Upper lobe of left lung (tissue), 6 donors: ENCODE measurements at regions not wholly inside any gene's neighbourhood (a gene's known extent, or its start where the extent isn't known, plus 50 kb on each side); places are given as distances from the start of the nearest gene placed in this dataset.
"Not testable (repeated sequence)": the region's sequence is repeated elsewhere in the genome, so short reads cannot be mapped to it uniquely, and the experiment has no call there.

Experiments used
- ATAC-seq, 2 donors: fragments of 200-7000 bp; cut with Tn5 transposase; one replicate each; pipeline ENCODE4 v1.9.1; 2022; ENCODE audit warnings: mild to moderate bottlenecking in 2 of 2, moderate library complexity in 2 of 2; ENCODE audit not compliant: low FRiP score in 2 of 2
- DNase-seq, 2 donors: peaks; one replicate each; pipeline ENCODE4 v3.0.0-alpha.2; 2019 to 2020
- H3K27ac ChIP-seq, 4 donors: fragments of 200-600 bp; sonication (generic); one replicate each; pipeline ENCODE4 v1.5.1; 2016 to 2019
- H3K27me3 ChIP-seq, 4 donors: fragments of 200-600 bp; sonication (generic); one replicate each; pipeline ENCODE4 v1.5.1; 2017 to 2019
- H3K36me3 ChIP-seq, 4 donors: fragments of 200-600 bp; sonication (generic); one replicate each; pipeline ENCODE4 v1.5.1; 2016 to 2019
- H3K4me1 ChIP-seq, 4 donors: fragments of 200-600 bp; sonication (generic); one replicate each; pipeline ENCODE4 v1.5.1; 2018 to 2019
- H3K4me3 ChIP-seq, 4 donors: fragments of 200-600 bp; sonication (generic); one replicate each; pipeline ENCODE4 v1.5.1; 2017 to 2019; ENCODE audit warnings: mild to moderate bottlenecking in 2 of 4, moderate library complexity in 1 of 4
- H3K9me3 ChIP-seq, 4 donors: fragments of 200-600 bp; sonication (generic); one replicate each; pipeline ENCODE4 v1.5.1; 2018 to 2019
- CTCF ChIP-seq, 6 experiments: fragments of 450-650 bp in 4 of 6; fragments of 200-600 bp in 2 of 6; sonication (generic) in 2 of 6; IDR thresholded peaks; one replicate each; pipeline ENCODE4 v1.5.1; 2016 to 2019; ENCODE audit warnings: antibody characterized with exemption in 6 of 6
- EP300 ChIP-seq, 4 donors: sonication (generic); formaldehyde crosslinking; IDR thresholded peaks; one replicate each; pipeline ENCODE4 v1.5.1; 2017; ENCODE audit warnings: antibody characterized with exemption in 4 of 4, control low read depth in 2 of 4
- POLR2A ChIP-seq, 4 donors: fragments of 450-650 bp; IDR thresholded peaks; one replicate each; pipeline ENCODE4 v1.5.1; 2016 to 2017; ENCODE audit warnings: antibody characterized with exemption in 4 of 4, mild to moderate bottlenecking in 2 of 4
- POLR2AphosphoS5 ChIP-seq, 2 donors: sonication (generic); formaldehyde crosslinking; IDR thresholded peaks; one replicate each; pipeline ENCODE4 v1.5.1; 2017; ENCODE audit warnings: antibody characterized with exemption in 2 of 2
- WGBS, 2 donors: methylation state at CpG; one replicate each; pipeline ENCODE4 v1.1.5; 2017 to 2018; 5-methylcytosine and 5-hydroxymethylcytosine counted together
- donor health status: DM: no; HTN: no; CAD: no; lungs with moderate emphysema.
- donor health status: DM: no; HTN: yes; CAD: no; lungs with severe emphysema.

- no peaks in the 10 kb centered on the region for H3K27me3 ChIP-seq
- H3K4me1 ChIP-seq: no peaks in the 10 kb centered on the region
- no peaks in the 10 kb centered on the region for H3K9me3 ChIP-seq
These were observed 278.1 kb upstream of the CADM2 start for GRCh38 chr3:84680700-84681099.

GRCh38 chr3:84683493-84683892, 275.3 kb upstream of the CADM2 start:
- 28 to 42% methylated on average over 2 of the region's 2 CpGs for WGBS, 2 donors
- DNase-seq (no peak), ATAC-seq (no peak)
- Histone ChIP-seq H3K9me3 (no peaks in the 10 kb centered on the region), H3K4me1 (no peaks in the 10 kb centered on the region), H3K27me3 (no peaks in the 10 kb centered on the region), H3K27ac (no peak overlapping the region), H3K36me3 (no peaks in the 10 kb centered on the region), H3K4me3 (no peak overlapping the region)
- TF ChIP-seq POLR2A (IDR thresholded peaks at IDR 0.05): no peak
- no peak for TF ChIP-seq EP300 (IDR thresholded peaks at IDR 0.05)
- no peak for TF ChIP-seq POLR2AphosphoS5 (IDR thresholded peaks at IDR 0.05)
- TF ChIP-seq CTCF (IDR thresholded peaks at IDR 0.05): no peak

More at GRCh38 chr3:84680700-84681099, 278.1 kb upstream of the CADM2 start:
- DNase-seq (no peak), ATAC-seq (no peak)
- Histone ChIP-seq H3K4me3 (no peak overlapping the region), H3K36me3 (no peaks in the 10 kb centered on the region), H3K27ac (no peak overlapping the region)
- TF ChIP-seq CTCF (IDR thresholded peaks at IDR 0.05): no peak
- no peak for TF ChIP-seq EP300 (IDR thresholded peaks at IDR 0.05)
- no peak for TF ChIP-seq POLR2AphosphoS5 (IDR thresholded peaks at IDR 0.05)
- TF ChIP-seq POLR2A (IDR thresholded peaks at IDR 0.05): no peak

GRCh38 chr3:84685467-84685866, 273.3 kb upstream of the CADM2 start:
- Histone ChIP-seq H3K36me3 (no peaks in the 10 kb centered on the region), H3K4me1 (no peaks in the 10 kb centered on the region), H3K4me3 (no peak overlapping the region), H3K27me3 (no peaks in the 10 kb centered on the region), H3K27ac (no peak overlapping the region), H3K9me3 (no peaks in the 10 kb centered on the region)
- DNase-seq: no peak
- ATAC-seq: no peak
- TF ChIP-seq POLR2AphosphoS5 (IDR thresholded peaks at IDR 0.05) (no peak), POLR2A (IDR thresholded peaks at IDR 0.05) (no peak), CTCF (IDR thresholded peaks at IDR 0.05) (no peak), EP300 (IDR thresholded peaks at IDR 0.05) (no peak)
- 96 to 98% methylated on average over 3 of the region's 3 CpGs for WGBS, 2 donors

GRCh38 chr3:84692261-84692660, 266.5 kb upstream of the CADM2 start:
- no peaks in the 10 kb centered on the region for H3K9me3 ChIP-seq
- no peaks in the 10 kb centered on the region for H3K27me3 ChIP-seq
- TF ChIP-seq CTCF (IDR thresholded peaks at IDR 0.05) (no peak), POLR2AphosphoS5 (IDR thresholded peaks at IDR 0.05) (no peak), EP300 (IDR thresholded peaks at IDR 0.05) (no peak), POLR2A (IDR thresholded peaks at IDR 0.05) (no peak)
- ATAC-seq (peak in 1 of 2 donors; percentile 56), DNase-seq (no peak)
- 55 to 66% methylated on average over 2 of the region's 2 CpGs for WGBS, 2 donors
- H3K4me1 ChIP-seq: no peaks in the 10 kb centered on the region
- H3K4me3 ChIP-seq: no peak overlapping the region
- no peaks in the 10 kb centered on the region for H3K36me3 ChIP-seq
- no peak overlapping the region for H3K27ac ChIP-seq

- not testable (repeated sequence) for H3K4me1 ChIP-seq, H3K9me3 ChIP-seq, DNase-seq, H3K36me3 ChIP-seq, H3K27me3 ChIP-seq, H3K4me3 ChIP-seq, ATAC-seq, H3K27ac ChIP-seq
- WGBS, 2 donors: 40 to 41% methylated on average over 1 of the region's 1 CpG
These were observed 248.5 kb upstream of the CADM2 start for GRCh38 chr3:84710288-84710687.
